K562 (cell line): ENCODE measurements at regions not wholly inside any gene's neighbourhood (a gene's known extent, or its start where the extent isn't known, plus 50 kb on each side); places are given as distances from the start of the nearest gene placed in this dataset.

Experiments
- ATAC-seq: fragments of 200-7000 bp; cut with Tn5 transposase; 3 replicates; pipeline ENCODE4 v1.9.1; 2020; ENCODE audit warnings: moderate library complexity
- BruUV-seq: library from RNA; stranded (reverse); fragments of 400-500 nt; replicated peaks from 2 replicates; lab custom pipeline; 2021; lab: Mats Ljungman, UMichigan
- CTCF ChIA-PET: fragments of 300-600 bp; formaldehyde crosslinking; extraction: SDS; loops from one replicate; lab custom pipeline; 2021; ENCODE audit warnings: low intra/inter-chr PET ratio; lab: Yijun Ruan, JAX
- POLR2A ChIA-PET: fragments of 300-600, 350-650 bp; sonication (Branson Sonifier 250); formaldehyde crosslinking; extraction: SDS; loops from one replicate; lab custom pipeline; 2021; ENCODE audit warnings: antibody characterized with exemption, inconsistent platforms; lab: Yijun Ruan, JAX
- DNase-seq, 4 experiments: peaks; one replicate each; pipeline versions ENCODE4 v3.0.0 to v3.0.0-alpha.2; 2011 to 2018; ENCODE audit warnings: low spot score in 3 of 4, mixed read lengths in 3 of 4; ENCODE audit errors: extremely low read depth in 1 of 4
- FAIRE-seq: peaks from 2 replicates; lab custom pipeline; 2011; peaks lifted over from hg19 to GRCh38; lab: Jason Lieb, UNC
- H2AFZ ChIP-seq: 2 replicates; pipeline ENCODE4 v1.6.0; 2011; ENCODE audit warnings: low read depth, low read length, control low read depth, inconsistent platforms
- H3K27ac ChIP-seq: fragments of 200-600 bp; 3 replicates; pipeline ENCODE4 v1.8.0; 2011; ENCODE audit warnings: low read depth, mild to moderate bottlenecking, control low read depth, inconsistent platforms, low read length, moderate library complexity, mixed read lengths; ENCODE audit errors: extremely low read depth
- H3K27me3 ChIP-seq, 2 experiments: fragments of 300-600 bp in 1 of 2; 2 replicates in 1 of 2; 3 replicates in 1 of 2; pipeline versions ENCODE4 v1.6.0 to v1.8.0; 2011; ENCODE audit warnings: inconsistent platforms in 2 of 2, low read length in 2 of 2, mild to moderate bottlenecking in 1 of 2, mixed read lengths in 1 of 2, moderate library complexity in 1 of 2; ENCODE audit not compliant: control insufficient read depth in 2 of 2, insufficient read depth in 2 of 2
- H3K36me3 ChIP-seq: fragments of 300-600 bp; 3 replicates; pipeline ENCODE4 v1.8.0; 2011; ENCODE audit warnings: mild to moderate bottlenecking, low read length, inconsistent platforms; ENCODE audit not compliant: control insufficient read depth, insufficient read depth
- H3K4me1 ChIP-seq, 2 experiments: fragments of 200-600 bp in 1 of 2; replicated peaks in 1 of 2; 2 replicates in 1 of 2; 3 replicates in 1 of 2; pipeline versions ENCODE4 v1.5.1 to v1.8.0; 2011; ENCODE audit warnings: inconsistent platforms in 2 of 2, low read length in 2 of 2, mild to moderate bottlenecking in 1 of 2, mixed read lengths in 1 of 2, moderate library complexity in 1 of 2; ENCODE audit not compliant: control insufficient read depth in 2 of 2, insufficient read depth in 2 of 2
- H3K4me2 ChIP-seq: 2 replicates; pipeline ENCODE4 v1.6.1; 2011; ENCODE audit warnings: low read length, control low read depth, inconsistent platforms, mixed read lengths; ENCODE audit not compliant: insufficient read depth
- H3K4me3 ChIP-seq: fragments of 200-600 bp; sonication (generic), shearing (Covaris generic); 2 replicates; pipeline ENCODE4 v1.5.1; 2016; ENCODE audit warnings: control low read depth, inconsistent platforms
- H3K79me2 ChIP-seq: fragments of 200-600 bp; 3 replicates; pipeline ENCODE4 v1.8.0; 2011; ENCODE audit warnings: low read length, inconsistent platforms; ENCODE audit not compliant: control insufficient read depth, insufficient read depth
- H3K9ac ChIP-seq, 2 experiments: 2 replicates each; pipeline versions ENCODE4 v1.6.0 to v1.6.1; 2011; ENCODE audit warnings: low read depth in 2 of 2, low read length in 2 of 2, control low read depth in 1 of 2, inconsistent platforms in 1 of 2, mild to moderate bottlenecking in 1 of 2, mixed read lengths in 1 of 2; ENCODE audit not compliant: insufficient read depth in 1 of 2
- H3K9me1 ChIP-seq: one replicate; pipeline ENCODE4 v1.6.0; 2011; ENCODE audit warnings: inconsistent platforms, mild to moderate bottlenecking, low read length, moderate library complexity; ENCODE audit not compliant: control insufficient read depth, insufficient read depth
- H3K9me3 ChIP-seq: replicated peaks from 2 replicates; pipeline ENCODE4 v1.5.1; 2011; ENCODE audit warnings: low read depth, low read length, inconsistent platforms; ENCODE audit not compliant: control insufficient read depth, insufficient read depth
- H4K20me1 ChIP-seq: replicated peaks from 2 replicates; pipeline ENCODE4 v1.6.1; 2011; ENCODE audit warnings: low read length, inconsistent platforms, mixed read lengths; ENCODE audit not compliant: control insufficient read depth, insufficient read depth
- CBX3 ChIP-seq, 2 experiments: IDR thresholded peaks; 1 replicate in 1 of 2; 2 replicates in 1 of 2; pipeline ENCODE4 v1.6.1; 2012; ENCODE audit warnings: inconsistent platforms in 2 of 2, low read length in 2 of 2, borderline replicate concordance in 1 of 2, control low read depth in 1 of 2
- EP400 ChIP-seq: fragments of 450-650 bp; IDR thresholded peaks from 2 replicates; pipeline ENCODE4 v1.6.1; 2017; ENCODE audit warnings: antibody characterized with exemption, mild to moderate bottlenecking, moderate library complexity
- NFE2L1 ChIP-seq: fragments of 450-650 bp; IDR thresholded peaks from 2 replicates; pipeline ENCODE4 v1.6.1; 2016; ENCODE audit warnings: missing genetic modification characterization, low read depth, mild to moderate bottlenecking, missing compliant biosample characterization, moderate library complexity, borderline replicate concordance
- NRF1 ChIP-seq, 2 experiments: fragments of 450-650 bp; IDR thresholded peaks in 1 of 2; conservative IDR thresholded peaks in 1 of 2; 2 replicates each; pipeline ENCODE4 v1.6.1; 2014; ENCODE audit warnings: mild to moderate bottlenecking in 2 of 2
- POLR3G ChIP-seq: IDR thresholded peaks from 2 replicates; pipeline ENCODE4 v1.6.1; 2011; ENCODE audit not compliant: insufficient read length, insufficient replicate concordance; ENCODE audit errors: extremely low read depth
- PTTG1 ChIP-seq: fragments of 450-650 bp; IDR thresholded peaks from 2 replicates; pipeline ENCODE4 v1.6.1; 2016; ENCODE audit warnings: low read depth, mild to moderate bottlenecking, missing genetic modification characterization, missing compliant biosample characterization
- SIRT6 ChIP-seq: IDR thresholded peaks from one replicate; pipeline ENCODE4 v1.6.1; 2012; ENCODE audit warnings: low read depth, mild to moderate bottlenecking, control low read depth, inconsistent platforms, low read length, moderate library complexity
- SP2 ChIP-seq: IDR thresholded peaks from 2 replicates; pipeline ENCODE4 v1.6.1; 2011; ENCODE audit warnings: mild to moderate bottlenecking, low read depth, low read length, moderate library complexity; ENCODE audit not compliant: poor library complexity, severe bottlenecking; ENCODE audit errors: extremely low read depth
- SRSF1 ChIP-seq: fragments of 200-400 bp; formaldehyde crosslinking; IDR thresholded peaks from 2 replicates; pipeline ENCODE4 v1.6.1; 2017; ENCODE audit warnings: mild to moderate bottlenecking, low read depth, low read length, moderate library complexity
- WGBS: fragments of 100-300 bp; shearing (Covaris generic); methylation state at CpG from one replicate; pipeline ENCODE4 v1.1.6; 2016; ENCODE audit warnings: low coverage, mixed read lengths; ENCODE audit not compliant: insufficient coverage; ENCODE audit errors: missing lambda C conversion rate; 5-methylcytosine and 5-hydroxymethylcytosine counted together
- in situ Hi-C: fragments of 300-500 bp; cut with MboI; formaldehyde crosslinking; loops from 4 replicates; pipeline ENCODE4 v1.15.0; 2018; ENCODE audit warnings: inconsistent platforms, mixed read lengths
- intact Hi-C: fragments of 100-400 bp; cut with micrococcal nuclease; formaldehyde crosslinking; loops from 2 replicates; pipeline ENCODE4 v1.14.2; 2022
- TF ChIP-seq, protein P1 (sequence below): fragments of 250-450 bp; sonication (Bioruptor Pico); IDR thresholded peaks from 2 replicates; pipeline ENCODE4 v1.5.0; 2020; ENCODE audit warnings: mild to moderate bottlenecking
- TF ChIP-seq, protein P2 (sequence below): IDR thresholded peaks from 2 replicates; pipeline ENCODE4 v1.6.1; 2011; ENCODE audit not compliant: insufficient read length; ENCODE audit errors: extremely low read depth
- TF ChIP-seq, protein P3 (sequence below), 2 experiments: IDR thresholded peaks; 2 replicates each; pipeline ENCODE4 v1.6.1; 2012; ENCODE audit warnings: improper control_type of control experiment in 2 of 2, low read depth in 2 of 2, low read length in 2 of 2, borderline replicate concordance in 1 of 2
- TF ChIP-seq, protein P4 (sequence below), 2 experiments: IDR thresholded peaks in 1 of 2; conservative IDR thresholded peaks in 1 of 2; 2 replicates each; pipeline ENCODE4 v1.6.1; 2016; ENCODE audit warnings: low read depth in 2 of 2, mild to moderate bottlenecking in 1 of 2, missing compliant biosample characterization in 1 of 2, missing genetic modification characterization in 1 of 2, moderate library complexity in 1 of 2

DNA sequence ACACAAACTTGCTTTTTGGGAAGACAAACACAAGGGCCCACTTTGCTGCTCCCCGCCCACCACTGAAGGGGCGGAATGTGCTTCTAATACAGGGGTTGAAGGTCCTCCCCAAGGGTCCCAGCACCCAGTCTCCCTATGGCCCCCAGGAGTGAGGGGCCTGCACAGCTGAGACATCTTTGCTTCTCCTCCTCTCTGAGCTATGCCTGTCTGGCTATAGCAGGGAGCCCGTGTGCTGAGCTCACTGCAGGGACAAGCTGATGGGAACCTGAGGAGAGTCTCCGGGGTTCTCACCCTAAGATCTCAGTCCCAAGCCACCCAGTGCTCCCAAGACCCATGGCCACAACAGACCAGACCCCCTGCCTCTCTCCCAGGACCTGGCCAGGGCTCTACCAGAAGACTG lies 61.1 kb upstream of the ACAN start:
- no peak overlapping the region for H3K4me3 ChIP-seq
- no peak overlapping the region for H3K4me2 ChIP-seq
- WGBS = 0% methylated on average over 4 of the region's 4 CpGs
- DNase-seq = no peak
- no peaks in the 10 kb centered on the region for H4K20me1 ChIP-seq
- H3K9me3 ChIP-seq = no peaks in the 10 kb centered on the region
- CTCF ChIA-PET = no interaction called here
- no peak for ATAC-seq
- no peak overlapping the region for H2AFZ ChIP-seq
- no peak overlapping the region for H3K9ac ChIP-seq
- no peak for FAIRE-seq
- H3K36me3 ChIP-seq = no peaks in the 10 kb centered on the region
- intact Hi-C loops (no loop called here), in situ Hi-C loops (no loop called here)
- H3K27ac ChIP-seq = no peak overlapping the region
- H3K9me1 ChIP-seq = no peaks in the 10 kb centered on the region
- no TSS peak for BruUV-seq
- POLR2A ChIA-PET = interaction anchor here (1.0 kb wide), 1 partner anchor 24 kb away, joined by 3 read pairs; no protein-coding TSS in a partner anchor
- H3K4me1 ChIP-seq = peaks cover 0 to 6% of the 10 kb centered on the region in 2 experiments; a peak in 1 of 5 replicates
- H3K79me2 ChIP-seq = no peaks in the 10 kb centered on the region
- peaks cover 19 to 49% of the 10 kb centered on the region in 2 experiments; a peak in 3 of 5 replicates for H3K27me3 ChIP-seq
- TF ChIP-seq NFE2L1 (tag) = no peak
- TF ChIP-seq PTTG1 (tag) = no peak
- no peak for TF ChIP-seq NRF1 (conservative IDR thresholded peaks at IDR 0.05 in 1 of 2, IDR thresholded peaks at IDR 0.05 in 1 of 2)
- TF ChIP-seq, protein P1, sequence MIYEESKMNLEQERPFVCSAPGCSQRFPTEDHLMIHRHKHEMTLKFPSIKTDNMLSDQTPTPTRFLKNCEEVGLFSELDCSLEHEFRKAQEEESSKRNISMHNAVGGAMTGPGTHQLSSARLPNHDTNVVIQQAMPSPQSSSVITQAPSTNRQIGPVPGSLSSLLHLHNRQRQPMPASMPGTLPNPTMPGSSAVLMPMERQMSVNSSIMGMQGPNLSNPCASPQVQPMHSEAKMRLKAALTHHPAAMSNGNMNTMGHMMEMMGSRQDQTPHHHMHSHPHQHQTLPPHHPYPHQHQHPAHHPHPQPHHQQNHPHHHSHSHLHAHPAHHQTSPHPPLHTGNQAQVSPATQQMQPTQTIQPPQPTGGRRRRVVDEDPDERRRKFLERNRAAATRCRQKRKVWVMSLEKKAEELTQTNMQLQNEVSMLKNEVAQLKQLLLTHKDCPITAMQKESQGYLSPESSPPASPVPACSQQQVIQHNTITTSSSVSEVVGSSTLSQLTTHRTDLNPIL (CRISPR knock-in tag) = no peak
- TF ChIP-seq SRSF1 = no peak
- TF ChIP-seq, protein P2, sequence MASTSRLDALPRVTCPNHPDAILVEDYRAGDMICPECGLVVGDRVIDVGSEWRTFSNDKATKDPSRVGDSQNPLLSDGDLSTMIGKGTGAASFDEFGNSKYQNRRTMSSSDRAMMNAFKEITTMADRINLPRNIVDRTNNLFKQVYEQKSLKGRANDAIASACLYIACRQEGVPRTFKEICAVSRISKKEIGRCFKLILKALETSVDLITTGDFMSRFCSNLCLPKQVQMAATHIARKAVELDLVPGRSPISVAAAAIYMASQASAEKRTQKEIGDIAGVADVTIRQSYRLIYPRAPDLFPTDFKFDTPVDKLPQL = no peak
- TF ChIP-seq EP400 = no peak
- no peak for TF ChIP-seq SP2
- TF ChIP-seq POLR3G = no peak
- TF ChIP-seq, protein P3, sequence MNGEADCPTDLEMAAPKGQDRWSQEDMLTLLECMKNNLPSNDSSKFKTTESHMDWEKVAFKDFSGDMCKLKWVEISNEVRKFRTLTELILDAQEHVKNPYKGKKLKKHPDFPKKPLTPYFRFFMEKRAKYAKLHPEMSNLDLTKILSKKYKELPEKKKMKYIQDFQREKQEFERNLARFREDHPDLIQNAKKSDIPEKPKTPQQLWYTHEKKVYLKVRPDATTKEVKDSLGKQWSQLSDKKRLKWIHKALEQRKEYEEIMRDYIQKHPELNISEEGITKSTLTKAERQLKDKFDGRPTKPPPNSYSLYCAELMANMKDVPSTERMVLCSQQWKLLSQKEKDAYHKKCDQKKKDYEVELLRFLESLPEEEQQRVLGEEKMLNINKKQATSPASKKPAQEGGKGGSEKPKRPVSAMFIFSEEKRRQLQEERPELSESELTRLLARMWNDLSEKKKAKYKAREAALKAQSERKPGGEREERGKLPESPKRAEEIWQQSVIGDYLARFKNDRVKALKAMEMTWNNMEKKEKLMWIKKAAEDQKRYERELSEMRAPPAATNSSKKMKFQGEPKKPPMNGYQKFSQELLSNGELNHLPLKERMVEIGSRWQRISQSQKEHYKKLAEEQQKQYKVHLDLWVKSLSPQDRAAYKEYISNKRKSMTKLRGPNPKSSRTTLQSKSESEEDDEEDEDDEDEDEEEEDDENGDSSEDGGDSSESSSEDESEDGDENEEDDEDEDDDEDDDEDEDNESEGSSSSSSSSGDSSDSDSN (IDR thresholded peaks at IDR 0.05; ENCODE audit: borderline replicate concordance in 1 of 2, low read depth in 2 of 2, low read length in 2 of 2) = no peak
- TF ChIP-seq, protein P4, sequence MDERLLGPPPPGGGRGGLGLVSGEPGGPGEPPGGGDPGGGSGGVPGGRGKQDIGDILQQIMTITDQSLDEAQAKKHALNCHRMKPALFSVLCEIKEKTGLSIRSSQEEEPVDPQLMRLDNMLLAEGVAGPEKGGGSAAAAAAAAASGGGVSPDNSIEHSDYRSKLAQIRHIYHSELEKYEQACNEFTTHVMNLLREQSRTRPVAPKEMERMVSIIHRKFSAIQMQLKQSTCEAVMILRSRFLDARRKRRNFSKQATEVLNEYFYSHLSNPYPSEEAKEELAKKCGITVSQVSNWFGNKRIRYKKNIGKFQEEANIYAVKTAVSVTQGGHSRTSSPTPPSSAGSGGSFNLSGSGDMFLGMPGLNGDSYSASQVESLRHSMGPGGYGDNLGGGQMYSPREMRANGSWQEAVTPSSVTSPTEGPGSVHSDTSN (CRISPR knock-in tag; IDR thresholded peaks at IDR 0.05; ENCODE audit: low read depth) = no peak
- TF ChIP-seq, protein P4 (tag; conservative IDR thresholded peaks at IDR 0.05; ENCODE audit: low read depth) = no peak
- no peak for TF ChIP-seq SIRT6
- TF ChIP-seq CBX3 (IDR thresholded peaks at IDR 0.05; ENCODE audit: borderline replicate concordance in 1 of 2, low read length in 2 of 2) = no peak
